ENCODE measurements at regions not wholly inside any gene's neighbourhood (a gene's known extent, or its start where the extent isn't known, plus 50 kb on each side); places are given as distances from the start of the nearest gene placed in this dataset.

DNA sequence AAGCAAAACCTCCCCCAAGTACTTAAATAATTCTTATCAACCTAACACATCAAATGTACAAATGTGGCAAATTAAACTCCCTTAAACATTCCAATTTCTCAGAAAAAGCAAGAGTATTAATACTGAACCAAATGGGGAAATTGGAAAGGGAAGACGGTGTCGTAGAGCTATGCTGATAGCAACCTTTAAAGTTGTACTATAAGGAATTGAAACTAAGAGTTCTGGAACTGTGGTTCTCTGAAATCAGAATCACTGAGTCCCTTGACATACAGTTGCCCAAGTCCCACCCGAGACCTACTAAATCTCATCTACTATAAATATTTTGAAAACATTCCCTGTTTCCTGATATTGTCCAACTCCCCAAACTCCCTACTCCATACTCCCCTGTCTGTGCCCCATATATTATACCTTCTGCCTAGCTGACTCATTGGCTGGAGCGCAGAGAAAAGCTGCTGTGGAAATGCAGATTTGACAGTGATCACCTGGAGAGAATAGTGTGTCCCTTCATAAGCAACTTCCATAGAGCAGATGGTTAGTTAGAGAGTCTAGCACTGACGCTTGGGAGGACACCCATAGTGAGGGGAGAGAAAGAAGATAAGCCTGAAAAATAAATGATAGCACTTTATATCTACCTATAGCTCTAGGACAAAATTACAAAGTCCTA is 51.4 kb upstream of the ITM2B start:
- H3K9me3 Mint-ChIP-seq, result no peaks in the 10 kb centered on the region

GRCh38 chr13:48178126-48178525 is 54.9 kb upstream of the ITM2B start:
- no peak overlapping the region for H3K27ac Mint-ChIP-seq
- ATAC-seq (no peak), DNase-seq (ENCODE audit: low spot score in 2 of 2) (no peak)
- no peaks in the 10 kb centered on the region for H3K9me3 Mint-ChIP-seq
- no peaks in the 10 kb centered on the region for H3K36me3 Mint-ChIP-seq

More for the DNA sequence above, 51.4 kb upstream of the ITM2B start:
- Mint-ChIP-seq H3K36me3 (no peaks in the 10 kb centered on the region), H3K27ac (no peak overlapping the region)
- ATAC-seq (no peak), DNase-seq (ENCODE audit: low spot score in 2 of 2) (no peak)

DNA sequence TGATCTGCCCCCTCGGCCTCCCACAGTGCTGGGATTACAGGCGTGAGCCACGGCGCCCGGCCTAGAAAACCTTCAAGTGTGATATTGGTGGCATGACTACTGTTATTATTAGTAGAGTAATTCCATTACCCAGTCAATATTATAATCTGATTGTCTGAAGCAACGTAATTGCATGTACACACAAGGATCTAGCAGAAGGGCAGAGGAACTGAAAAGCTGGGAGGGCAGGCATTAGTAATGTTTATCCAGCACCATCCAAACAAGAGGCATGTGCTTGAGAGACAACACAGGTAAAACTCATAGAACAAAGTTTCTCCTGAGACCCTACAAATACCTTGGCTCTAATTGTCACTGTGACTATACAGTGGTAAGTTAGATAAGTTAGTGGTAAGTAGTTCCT is 56.2 kb upstream of the ITM2B start:
- Mint-ChIP-seq H3K9me3 (no peaks in the 10 kb centered on the region), H3K36me3 (no peaks in the 10 kb centered on the region), H3K27ac (no peak overlapping the region)
- DNase-seq (ENCODE audit: low spot score in 2 of 2), result no peak
- no peak for ATAC-seq

- Mint-ChIP-seq H3K36me3 (no peaks in the 10 kb centered on the region), H3K27ac (no peak overlapping the region), H3K9me3 (no peaks in the 10 kb centered on the region)
- DNase-seq (ENCODE audit: low spot score in 2 of 2) (no peak), ATAC-seq (peak; percentile 24 to 53)
Observed at GRCh38 chr13:48175185-48175584, 57.8 kb upstream of the ITM2B start.

DNA sequence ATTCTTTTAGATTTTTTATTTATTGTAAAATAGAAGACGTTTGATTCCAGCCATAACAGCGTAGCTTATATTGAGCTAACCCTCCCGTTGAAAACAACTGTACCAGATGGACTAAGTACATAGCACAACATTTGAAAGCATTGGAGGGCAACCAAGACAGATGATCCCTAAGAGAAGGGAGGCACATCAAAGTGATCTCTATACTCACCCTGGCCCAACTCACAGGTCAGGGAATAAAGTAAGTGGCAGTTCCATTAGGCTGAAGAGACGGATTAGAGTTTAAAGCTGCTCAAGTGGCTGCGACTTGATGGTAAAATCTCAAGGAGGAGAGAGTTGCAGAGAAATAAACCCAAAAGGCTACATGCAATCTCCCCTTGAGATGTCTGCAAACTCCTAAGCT is 65.1 kb upstream of the ITM2B start:
- no peak for ATAC-seq
- H3K27ac Mint-ChIP-seq, result no peak overlapping the region
- H3K36me3 Mint-ChIP-seq, result no peaks in the 10 kb centered on the region
- H3K9me3 Mint-ChIP-seq, result no peaks in the 10 kb centered on the region
- no peak for DNase-seq (ENCODE audit: low spot score in 2 of 2)

DNA sequence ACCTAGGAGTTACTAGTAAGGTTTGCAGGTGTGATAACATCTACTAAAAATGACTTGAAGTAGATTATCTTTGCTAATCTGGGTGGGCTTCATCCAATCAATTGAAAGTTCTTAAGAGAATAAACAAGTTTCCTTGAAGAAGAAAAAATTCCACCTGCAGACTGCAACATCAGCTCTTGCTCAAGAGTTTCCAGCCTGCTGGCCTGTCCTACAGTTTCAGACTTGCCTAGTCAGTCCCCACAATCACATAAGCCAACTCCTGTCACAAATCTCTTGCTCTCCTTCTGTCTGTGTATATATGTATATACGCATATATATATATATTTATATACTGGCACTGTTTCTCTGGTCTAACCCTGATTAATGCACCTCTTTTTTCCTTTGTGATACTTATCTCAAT is 67.3 kb upstream of the ITM2B start:
- H3K9me3 Mint-ChIP-seq, result no peaks in the 10 kb centered on the region
- H3K27ac Mint-ChIP-seq, result no peak overlapping the region
- no peaks in the 10 kb centered on the region for H3K36me3 Mint-ChIP-seq
- no peak for ATAC-seq
- no peak for DNase-seq (ENCODE audit: low spot score in 2 of 2)

GRCh38 chr13:48165063-48165462 is 67.9 kb upstream of the ITM2B start:
- DNase-seq (ENCODE audit: low spot score in 2 of 2) (no peak), ATAC-seq (peak in 1 of 2 donors; percentile 26)
- Mint-ChIP-seq H3K36me3 (no peaks in the 10 kb centered on the region), H3K9me3 (no peaks in the 10 kb centered on the region), H3K27ac (no peak overlapping the region)

DNA sequence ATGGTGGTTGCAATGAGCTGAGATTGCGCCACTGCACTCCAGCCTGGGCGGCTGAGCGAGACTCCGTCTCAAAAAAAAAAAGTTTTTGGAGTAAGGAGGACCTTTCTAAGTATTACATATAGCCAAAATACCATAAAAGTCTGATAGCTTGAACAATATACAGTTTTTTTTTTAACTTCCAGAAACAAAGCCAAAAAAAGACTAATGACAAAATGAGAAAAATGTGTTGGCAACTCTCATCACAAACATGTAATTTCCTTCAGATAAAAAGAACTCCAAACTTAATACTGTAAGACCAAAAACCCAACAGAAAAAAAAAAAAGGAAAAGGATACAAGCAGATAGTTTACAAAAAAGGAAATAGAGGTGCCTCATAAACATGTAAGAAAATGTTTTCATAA is 68.2 kb upstream of the MED4 start:
- DNase-seq (ENCODE audit: low spot score in 2 of 2) (no peak), ATAC-seq (no peak)
- H3K27ac Mint-ChIP-seq, result no peak overlapping the region
- no peaks in the 10 kb centered on the region for H3K9me3 Mint-ChIP-seq
- H3K36me3 Mint-ChIP-seq, result no peaks in the 10 kb centered on the region

- DNase-seq (ENCODE audit: low spot score in 2 of 2) (no peak), ATAC-seq (no peak)
- Mint-ChIP-seq H3K36me3 (no peaks in the 10 kb centered on the region), H3K27ac (peak overlapping the region in 1 of 2 donors; percentile 71), H3K9me3 (no peaks in the 10 kb centered on the region)
Observed at GRCh38 chr13:48162217-48162616, 67.3 kb upstream of the MED4 start.

- H3K36me3 Mint-ChIP-seq, result no peaks in the 10 kb centered on the region
- ATAC-seq, result no peak
- H3K9me3 Mint-ChIP-seq, result no peaks in the 10 kb centered on the region
- H3K27ac Mint-ChIP-seq, result peak overlapping the region in 1 of 2 donors; percentile 71
- no peak for DNase-seq (ENCODE audit: low spot score in 2 of 2)
Observed at GRCh38 chr13:48161530-48162179, 66.8 kb upstream of the MED4 start.

GRCh38 chr13:48160606-48161278 is 65.8 kb upstream of the MED4 start:
- no peaks in the 10 kb centered on the region for H3K36me3 Mint-ChIP-seq
- H3K27ac Mint-ChIP-seq, result peak overlapping the region; percentile 56 to 71
- DNase-seq (ENCODE audit: low spot score in 2 of 2) (no peak), ATAC-seq (no peak)
- H3K9me3 Mint-ChIP-seq, result no peaks in the 10 kb centered on the region

- no peaks in the 10 kb centered on the region for H3K36me3 Mint-ChIP-seq
- peaks cover 0 to 3% of the 10 kb centered on the region in 2 donors for H3K9me3 Mint-ChIP-seq
- H3K27ac Mint-ChIP-seq, result peak overlapping the region; percentile 44 to 71
Observed at GRCh38 chr13:48159826-48160225, 64.9 kb upstream of the MED4 start.

DNA sequence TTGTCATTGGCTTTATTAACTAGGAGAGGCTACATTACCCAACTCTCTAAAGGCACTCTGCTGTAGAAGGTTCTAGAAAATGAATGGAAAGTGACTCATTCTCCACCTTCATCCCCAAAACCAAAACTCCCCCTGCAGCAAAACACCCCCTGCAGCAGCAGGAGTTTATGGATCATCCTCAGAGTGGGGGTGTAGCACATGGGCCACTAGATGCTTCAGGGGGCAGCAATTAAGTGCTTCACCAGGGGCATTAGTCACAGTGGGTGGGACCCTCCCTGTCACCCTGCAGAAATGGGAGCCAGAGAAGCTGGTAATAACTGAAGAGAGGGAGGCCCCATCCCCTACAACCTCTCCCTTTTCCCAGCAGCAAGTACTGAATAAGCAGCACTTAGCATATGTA is 64.5 kb upstream of the MED4 start:
- no peaks in the 10 kb centered on the region for H3K36me3 Mint-ChIP-seq
- H3K9me3 Mint-ChIP-seq, result peaks cover 0 to 3% of the 10 kb centered on the region in 2 donors
- H3K27ac Mint-ChIP-seq, result peak overlapping the region; percentile 44 to 71
- ATAC-seq (peak in 1 of 2 donors; percentile 30), DNase-seq (ENCODE audit: low spot score in 2 of 2) (no peak)

More at GRCh38 chr13:48159826-48160225, 64.9 kb upstream of the MED4 start:
- DNase-seq (ENCODE audit: low spot score in 2 of 2) (no peak), ATAC-seq (no peak)

GRCh38 chr13:48158915-48159314 is 64.0 kb upstream of the MED4 start:
- Mint-ChIP-seq H3K9me3 (peaks cover 0 to 3% of the 10 kb centered on the region in 2 donors), H3K36me3 (no peaks in the 10 kb centered on the region), H3K27ac (peak overlapping the region; percentile 84)
- ATAC-seq (no peak), DNase-seq (ENCODE audit: low spot score in 2 of 2) (no peak)

- ATAC-seq, result no peak
- Mint-ChIP-seq H3K27ac (peak overlapping the region; percentile 18 to 84), H3K9me3 (peaks cover 0 to 3% of the 10 kb centered on the region in 2 donors), H3K36me3 (no peaks in the 10 kb centered on the region)
- DNase-seq (ENCODE audit: low spot score in 2 of 2), result no peak
Observed at GRCh38 chr13:48158290-48158689, 63.4 kb upstream of the MED4 start.

- Mint-ChIP-seq H3K27ac (peak overlapping the region; percentile 94 to 95), H3K9me3 (peaks cover 0 to 3% of the 10 kb centered on the region in 2 donors), H3K36me3 (no peaks in the 10 kb centered on the region)
- ATAC-seq (peak; percentile 68 to 84), DNase-seq (ENCODE audit: low spot score in 2 of 2) (peak; percentile 62 to 74)
Observed at GRCh38 chr13:48156466-48156865, 61.6 kb upstream of the MED4 start.

GRCh38 chr13:48155848-48156247 is 60.9 kb upstream of the MED4 start:
- DNase-seq (ENCODE audit: low spot score in 2 of 2), result no peak
- peaks cover 0 to 3% of the 10 kb centered on the region in 2 donors for H3K9me3 Mint-ChIP-seq
- peak; percentile 79 to 88 for ATAC-seq
- H3K36me3 Mint-ChIP-seq, result no peaks in the 10 kb centered on the region
- H3K27ac Mint-ChIP-seq, result peak overlapping the region; percentile 94 to 95

All from activated naive CD4-positive, alpha-beta T cell treated with anti-CD3 and anti-CD28 coated beads, Interleukin-2, amount 50 U/mL, for 72 hours (primary cell).